ENCODE measurements at regions not wholly inside any gene's neighbourhood (a gene's known extent, or its start where the extent isn't known, plus 50 kb on each side); places are given as distances from the start of the nearest gene placed in this dataset.

- DNase-seq (ENCODE audit: extremely low spot score, insufficient read length, low read depth): no peak
- no peak for FAIRE-seq
Measured at GRCh38 chr1:229880271-229881170, 186.5 kb upstream of the GALNT2 start.

- no peak for FAIRE-seq
- DNase-seq (ENCODE audit: extremely low spot score, insufficient read length, low read depth): no peak
Measured at GRCh38 chr1:229882621-229883020, 184.4 kb upstream of the GALNT2 start.

- no peak for DNase-seq (ENCODE audit: extremely low spot score, insufficient read length, low read depth)
- FAIRE-seq: no peak
Measured at GRCh38 chr1:229883504-229884200, 183.4 kb upstream of the GALNT2 start.

- no peak for DNase-seq (ENCODE audit: extremely low spot score, insufficient read length, low read depth)
- no peak for FAIRE-seq
Measured at GRCh38 chr1:229884765-229885164, 182.3 kb upstream of the GALNT2 start.

GRCh38 chr1:229885568-229886495 is 181.2 kb upstream of the GALNT2 start:
- DNase-seq (ENCODE audit: extremely low spot score, insufficient read length, low read depth) (no peak), FAIRE-seq (no peak)

GRCh38 chr1:229886636-229887035 is 180.4 kb upstream of the GALNT2 start:
- no peak for DNase-seq (ENCODE audit: extremely low spot score, insufficient read length, low read depth)
- FAIRE-seq: no peak

GRCh38 chr1:229887043-229887822 is 179.8 kb upstream of the GALNT2 start:
- no peak for FAIRE-seq
- no peak for DNase-seq (ENCODE audit: extremely low spot score, insufficient read length, low read depth)

- DNase-seq (ENCODE audit: extremely low spot score, insufficient read length, low read depth) (no peak), FAIRE-seq (no peak)
Measured at GRCh38 chr1:229888157-229888556, 178.9 kb upstream of the GALNT2 start.

GRCh38 chr1:229888561-229889001 is 178.5 kb upstream of the GALNT2 start:
- DNase-seq (ENCODE audit: extremely low spot score, insufficient read length, low read depth) (no peak), FAIRE-seq (no peak)

GRCh38 chr1:229889031-229889517 is 178.0 kb upstream of the GALNT2 start:
- DNase-seq (ENCODE audit: extremely low spot score, insufficient read length, low read depth): no peak
- no peak for FAIRE-seq

- no peak for DNase-seq (ENCODE audit: extremely low spot score, insufficient read length, low read depth)
- FAIRE-seq: no peak
Measured at GRCh38 chr1:229891227-229891626, 175.8 kb upstream of the GALNT2 start.

- no peak for DNase-seq (ENCODE audit: extremely low spot score, insufficient read length, low read depth)
- FAIRE-seq: no peak
Measured at GRCh38 chr1:229892515-229893117, 174.4 kb upstream of the GALNT2 start.

- no peak for FAIRE-seq
- DNase-seq (ENCODE audit: extremely low spot score, insufficient read length, low read depth): no peak
Measured at GRCh38 chr1:229893762-229894444, 173.1 kb upstream of the GALNT2 start.

- FAIRE-seq: no peak
- no peak for DNase-seq (ENCODE audit: extremely low spot score, insufficient read length, low read depth)
Measured at GRCh38 chr1:229894532-229894931, 172.5 kb upstream of the GALNT2 start.

GRCh38 chr1:229895605-229896004 is 171.4 kb upstream of the GALNT2 start:
- FAIRE-seq: no peak
- no peak for DNase-seq (ENCODE audit: extremely low spot score, insufficient read length, low read depth)

GRCh38 chr1:229896306-229896705 is 170.7 kb upstream of the GALNT2 start:
- no peak for FAIRE-seq
- DNase-seq (ENCODE audit: extremely low spot score, insufficient read length, low read depth): no peak

GRCh38 chr1:229896861-229897260 is 170.2 kb upstream of the GALNT2 start:
- FAIRE-seq (no peak), DNase-seq (ENCODE audit: extremely low spot score, insufficient read length, low read depth) (no peak)

GRCh38 chr1:229897501-229897900 is 169.5 kb upstream of the GALNT2 start:
- DNase-seq (ENCODE audit: extremely low spot score, insufficient read length, low read depth) (no peak), FAIRE-seq (no peak)
